Medulla oblongata (tissue), 1 donor: ENCODE measurements at regions not wholly inside any gene's neighbourhood (a gene's known extent, or its start where the extent isn't known, plus 50 kb on each side); places are given as distances from the start of the nearest gene placed in this dataset.
"Not testable (repeated sequence)": the region's sequence is repeated elsewhere in the genome, so short reads cannot be mapped to it uniquely, and the experiment has no call there.

Experiments
- DNase-seq: peaks from one replicate; pipeline ENCODE4 v3.0.0-alpha.2; 2015; ENCODE audit errors: extremely low spot score

DNA sequence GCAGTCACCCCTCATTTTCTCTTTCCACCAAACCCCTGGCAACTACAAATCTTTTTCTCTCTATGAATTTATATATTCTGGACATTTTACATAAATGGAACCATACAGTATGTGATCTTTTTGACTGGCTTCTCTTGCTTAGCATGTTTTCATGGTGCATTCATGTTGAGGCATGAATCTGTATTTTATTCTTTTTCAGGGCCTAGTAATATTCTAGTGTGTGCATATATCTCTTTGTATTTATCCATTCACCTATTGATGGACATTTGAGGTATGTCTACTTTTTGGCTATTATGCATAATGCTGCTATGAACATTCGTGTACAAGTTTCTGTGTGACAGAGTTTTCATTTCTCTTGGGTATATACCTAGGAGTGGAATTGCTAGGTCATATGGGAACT is 78.2 kb downstream of the HACD1 start:
- no peak for DNase-seq

DNA sequence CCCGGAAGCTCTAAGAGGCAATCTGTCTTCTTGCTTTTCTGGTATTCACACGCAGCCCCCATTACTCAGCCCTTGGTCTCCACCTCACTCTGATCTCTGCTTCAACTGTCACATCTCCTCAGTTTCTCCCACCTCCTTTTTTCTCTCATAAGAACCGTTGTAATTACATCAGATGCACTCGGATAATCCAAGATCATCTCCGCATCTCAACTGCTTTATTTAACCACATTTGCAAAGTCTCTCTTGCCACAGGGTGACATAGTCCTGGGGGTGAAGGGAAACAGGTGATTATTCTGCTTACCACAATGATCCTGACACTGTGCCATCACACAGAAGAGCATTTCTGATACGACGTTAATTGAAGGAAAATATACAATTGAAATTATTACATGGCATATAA is 79.9 kb downstream of the HACD1 start:
- no peak for DNase-seq

DNA sequence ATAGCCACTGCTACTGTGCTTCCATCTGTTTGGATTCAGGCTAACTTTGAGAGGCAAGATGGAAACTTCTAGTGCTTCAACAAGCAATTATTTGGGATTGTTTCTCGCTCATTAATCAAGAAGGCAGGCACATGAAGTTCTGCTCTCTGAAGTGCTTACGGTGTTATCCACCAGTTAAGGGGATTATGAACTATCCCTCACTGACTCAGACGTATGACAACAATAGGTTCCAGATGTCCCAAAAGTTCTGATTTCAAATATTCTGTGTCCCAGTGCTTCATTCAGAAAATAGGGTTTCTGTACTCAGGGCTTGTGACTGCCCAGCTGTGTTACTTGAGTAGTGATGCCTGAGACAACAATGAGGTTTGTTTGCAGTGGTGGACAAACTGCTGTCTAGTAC is 81.0 kb downstream of the HACD1 start:
- DNase-seq = no peak

DNA sequence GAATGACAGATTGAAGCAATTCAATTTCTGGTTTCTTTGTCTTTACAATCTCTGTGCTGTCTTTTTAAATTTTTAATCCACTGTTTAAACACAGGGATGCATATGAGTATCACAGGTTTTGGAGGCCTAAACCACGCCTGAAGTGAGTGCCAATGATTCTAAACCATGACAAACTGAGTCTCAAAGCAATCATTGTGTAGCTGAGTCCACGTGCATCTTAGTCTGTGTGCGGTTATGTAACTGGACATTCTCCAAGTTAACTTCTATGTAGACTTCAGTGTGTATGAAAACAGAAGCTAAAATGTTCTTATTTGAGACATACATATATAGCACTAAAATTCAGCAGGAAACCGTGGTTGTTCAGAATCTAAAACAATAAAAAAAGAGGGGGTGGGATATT is 79.3 kb upstream of the ST8SIA6 start:
- peak; percentile 15 for DNase-seq

DNA sequence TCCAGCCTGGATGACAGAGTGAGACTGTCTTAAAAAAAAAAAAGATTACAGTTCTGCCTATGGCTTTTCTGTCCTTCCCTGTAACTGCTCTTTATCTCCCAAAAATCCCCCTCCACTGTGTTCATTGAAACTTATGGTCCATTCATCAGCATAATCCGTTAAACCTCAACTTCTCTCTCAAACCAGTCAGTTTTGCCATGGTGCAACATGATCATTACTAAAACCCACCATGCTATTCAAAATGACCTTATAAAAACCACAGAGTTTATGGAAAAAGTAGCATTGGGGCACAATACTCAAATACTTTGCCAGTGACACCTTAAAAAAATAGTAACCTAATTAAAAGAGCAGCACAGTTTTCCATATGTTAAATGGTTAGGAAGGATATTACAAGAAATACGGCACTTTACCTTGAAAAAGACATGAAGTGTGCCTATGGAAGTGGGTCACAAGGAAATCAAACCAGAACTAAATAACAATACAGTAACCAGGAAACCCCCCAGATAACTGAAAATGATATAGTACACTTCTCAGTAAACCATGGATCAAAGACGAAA is 74.0 kb upstream of the ST8SIA6 start:
- no peak for DNase-seq

DNA sequence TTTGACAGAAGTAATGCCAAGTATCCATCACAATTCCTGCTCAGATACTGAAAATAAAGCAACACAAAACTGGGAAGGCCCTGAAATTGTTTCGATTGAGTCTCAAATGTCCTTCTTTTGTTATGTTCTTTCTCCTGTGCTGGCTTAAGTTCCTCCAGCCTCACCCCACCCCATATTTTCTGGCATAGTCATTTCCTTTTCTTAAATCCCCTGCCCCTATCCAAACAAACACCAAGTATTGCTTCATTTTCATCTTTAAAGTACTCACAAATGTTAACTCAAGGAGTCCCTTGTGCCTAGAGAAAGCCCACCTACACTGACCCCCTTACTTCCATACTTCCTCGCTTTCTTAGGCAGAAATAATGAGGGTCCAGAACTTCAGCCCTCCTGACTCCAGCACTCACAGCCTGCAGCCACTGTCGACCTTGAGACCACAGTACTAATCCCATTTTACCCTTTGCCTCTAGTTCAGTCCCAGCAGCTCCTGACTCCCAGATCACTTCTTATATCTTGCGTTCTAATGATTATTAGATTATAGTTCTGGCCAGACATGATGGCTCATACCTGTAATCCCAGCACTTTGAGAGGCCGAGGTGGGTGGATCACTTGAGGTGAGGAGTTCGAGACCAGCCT is 73.2 kb upstream of the ST8SIA6 start:
- DNase-seq = no peak

DNA sequence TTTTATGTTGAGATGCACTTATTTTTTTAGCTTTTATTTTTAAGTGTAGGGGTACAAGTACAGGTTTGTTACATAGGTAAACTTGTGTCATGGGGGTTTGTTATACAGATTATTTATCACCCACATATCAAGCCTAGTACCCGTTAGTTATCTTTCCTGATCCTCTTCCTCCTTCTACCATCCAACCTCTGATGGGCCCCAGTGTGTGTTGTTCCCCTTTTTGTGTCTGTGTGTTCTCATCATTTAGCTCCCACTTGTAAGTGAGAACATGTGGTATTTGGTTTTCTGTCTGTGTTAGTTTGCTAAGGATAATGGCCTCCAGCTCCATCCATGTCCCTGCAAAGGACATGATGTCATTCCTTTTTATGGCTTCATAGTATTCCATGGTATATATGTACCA is 72.2 kb upstream of the ST8SIA6 start:
- DNase-seq = not testable (repeated sequence)

DNA sequence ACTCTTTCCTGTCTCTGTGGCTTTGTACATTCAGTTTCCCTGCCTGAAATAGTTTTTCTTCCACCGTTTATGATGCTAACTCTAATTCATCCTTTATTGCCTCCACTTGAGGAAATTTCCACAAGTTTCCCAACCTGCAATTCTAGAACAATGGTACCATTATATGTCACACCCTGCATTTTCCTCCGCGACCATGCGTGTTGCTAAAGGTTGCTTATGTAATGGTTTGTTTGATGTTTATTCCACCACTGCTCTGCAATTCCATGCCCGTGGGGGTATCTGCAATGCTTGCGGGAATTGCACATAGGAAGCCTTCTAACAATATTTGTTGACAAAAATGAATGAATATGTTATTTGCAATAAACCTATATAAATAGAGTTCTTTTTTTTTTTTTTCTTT is 69.5 kb upstream of the ST8SIA6 start:
- DNase-seq = no peak

DNA sequence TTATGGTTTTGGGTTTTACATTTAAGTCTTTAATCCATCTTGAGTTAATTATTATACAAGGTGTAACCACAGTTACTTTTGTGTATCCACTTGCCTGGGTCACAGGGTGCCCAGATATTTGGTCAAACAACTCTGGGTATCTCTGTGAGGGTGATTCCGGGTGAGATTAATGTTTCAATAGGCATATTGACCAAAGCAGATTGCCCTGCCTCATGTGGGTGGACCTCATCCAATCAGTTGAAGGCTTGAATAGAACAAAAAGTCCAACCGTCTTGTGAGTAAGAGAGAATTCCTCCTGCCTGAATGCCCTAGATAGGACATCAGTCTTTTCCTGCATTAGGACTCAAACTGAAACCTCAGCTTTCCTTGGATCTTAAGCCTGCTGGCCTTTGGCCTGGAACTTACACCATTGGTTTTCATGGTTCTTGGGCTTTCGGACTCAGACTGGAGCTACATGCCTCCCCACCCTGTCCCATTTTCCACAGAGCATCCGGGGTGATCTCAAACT is 68.9 kb upstream of the ST8SIA6 start:
- no peak for DNase-seq

DNA sequence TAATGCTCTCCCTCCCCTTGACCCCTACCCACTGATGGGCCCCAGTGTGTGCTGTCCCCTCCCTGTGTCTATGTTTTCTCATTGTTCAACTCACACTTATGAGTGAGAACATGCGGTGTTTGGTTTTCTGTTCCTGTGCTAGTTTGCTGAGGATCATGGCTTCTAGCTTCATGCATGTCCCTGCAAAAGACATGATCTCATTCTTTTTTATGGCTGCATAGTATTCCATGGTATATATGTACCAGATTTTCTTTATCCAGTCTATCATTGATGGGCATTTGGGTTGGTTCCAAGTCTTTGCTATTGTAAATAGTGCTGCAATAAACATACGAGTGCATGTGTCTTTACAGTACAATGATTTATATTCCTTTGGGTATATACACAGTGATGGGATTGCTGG is 67.9 kb upstream of the ST8SIA6 start:
- not testable (repeated sequence) for DNase-seq

DNA sequence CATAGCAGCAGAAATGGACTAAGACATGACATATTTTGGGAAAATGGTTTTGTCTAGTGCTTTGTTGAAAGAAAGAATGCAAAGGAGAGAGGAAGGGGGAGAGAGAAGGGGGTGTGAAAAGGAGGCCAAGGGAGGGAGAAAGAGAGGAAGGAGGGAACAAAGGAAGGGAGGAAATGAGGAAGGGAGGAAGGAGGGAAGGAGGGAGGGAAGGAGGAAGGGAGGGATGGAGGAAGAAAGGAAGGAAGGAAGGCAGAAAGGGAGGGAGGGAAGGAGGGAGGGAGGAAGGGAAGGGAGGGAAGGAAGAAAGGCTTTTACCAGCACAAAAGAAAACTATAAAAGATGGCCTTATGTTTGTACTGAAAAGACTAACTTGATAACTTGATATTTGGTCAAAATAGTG is 65.1 kb upstream of the ST8SIA6 start:
- no peak for DNase-seq

DNA sequence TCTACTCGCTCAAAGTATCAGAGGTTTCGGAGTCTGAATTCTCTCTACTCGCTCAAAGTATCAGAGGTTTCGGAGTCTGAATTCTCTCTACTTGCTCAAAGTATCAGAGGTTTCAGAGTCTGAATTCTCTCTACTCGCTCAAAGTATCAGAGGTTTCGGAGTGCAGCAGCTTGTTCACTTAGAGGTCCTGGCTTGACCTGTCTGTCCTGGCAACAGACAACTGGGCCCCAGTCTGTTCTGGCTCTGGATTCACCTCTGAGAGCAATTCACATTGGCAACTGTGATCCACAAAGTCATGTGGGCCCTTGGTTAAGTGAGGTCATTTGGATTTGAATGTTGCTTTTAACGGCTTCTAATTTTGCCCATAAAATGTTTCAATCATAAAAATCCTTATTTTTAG is 63.9 kb upstream of the ST8SIA6 start:
- no peak for DNase-seq

DNA sequence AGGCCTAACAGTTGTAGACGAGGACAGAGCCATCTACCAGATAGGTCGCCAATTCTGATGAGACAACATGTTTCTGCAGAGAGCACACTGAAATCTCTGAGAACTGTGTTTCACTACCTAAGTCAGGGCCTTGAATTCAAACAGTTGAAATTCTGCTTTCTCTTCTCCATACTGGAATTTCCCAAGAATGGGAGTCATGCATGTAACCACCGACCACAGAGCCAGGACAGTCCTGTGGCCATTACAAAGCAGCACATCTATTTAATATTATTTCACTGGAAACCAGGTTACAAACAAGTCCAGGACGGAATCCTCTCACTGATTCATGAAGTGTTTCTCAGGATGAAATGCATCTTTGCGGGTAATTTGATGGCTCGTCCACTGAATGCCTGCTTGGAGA is 62.0 kb upstream of the ST8SIA6 start:
- DNase-seq = no peak

DNA sequence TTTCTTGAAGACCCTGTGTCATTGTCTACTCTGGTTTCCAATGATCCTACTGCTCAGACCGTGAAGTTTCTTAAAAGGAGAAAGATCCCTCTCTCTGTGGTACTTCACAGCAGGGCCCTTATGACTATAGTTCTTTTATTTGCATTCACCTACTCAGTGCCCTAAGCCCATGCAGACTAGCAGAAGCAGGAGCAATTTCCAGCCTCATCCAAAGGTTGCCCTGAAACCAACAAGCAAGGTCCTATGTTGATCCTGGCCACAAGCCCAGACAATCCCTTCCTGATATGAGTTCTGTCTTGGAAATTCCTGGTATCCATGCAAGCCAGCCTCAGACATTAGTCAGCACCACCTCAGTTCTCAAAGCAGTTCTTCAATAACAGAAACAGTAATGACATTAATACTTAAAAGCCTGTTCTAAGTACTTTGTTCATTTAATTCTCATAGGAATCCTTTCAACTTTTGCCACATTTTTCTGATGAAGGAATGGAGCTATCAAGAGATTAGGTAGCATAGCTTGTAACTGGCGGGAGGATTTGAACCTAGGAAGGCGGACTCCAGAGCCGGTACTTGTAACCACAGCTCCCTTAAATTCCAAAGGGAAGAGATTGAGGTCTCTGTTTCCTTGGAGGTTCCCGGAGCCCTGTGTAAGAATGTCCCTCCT is 58.1 kb upstream of the ST8SIA6 start:
- DNase-seq = no peak

DNA sequence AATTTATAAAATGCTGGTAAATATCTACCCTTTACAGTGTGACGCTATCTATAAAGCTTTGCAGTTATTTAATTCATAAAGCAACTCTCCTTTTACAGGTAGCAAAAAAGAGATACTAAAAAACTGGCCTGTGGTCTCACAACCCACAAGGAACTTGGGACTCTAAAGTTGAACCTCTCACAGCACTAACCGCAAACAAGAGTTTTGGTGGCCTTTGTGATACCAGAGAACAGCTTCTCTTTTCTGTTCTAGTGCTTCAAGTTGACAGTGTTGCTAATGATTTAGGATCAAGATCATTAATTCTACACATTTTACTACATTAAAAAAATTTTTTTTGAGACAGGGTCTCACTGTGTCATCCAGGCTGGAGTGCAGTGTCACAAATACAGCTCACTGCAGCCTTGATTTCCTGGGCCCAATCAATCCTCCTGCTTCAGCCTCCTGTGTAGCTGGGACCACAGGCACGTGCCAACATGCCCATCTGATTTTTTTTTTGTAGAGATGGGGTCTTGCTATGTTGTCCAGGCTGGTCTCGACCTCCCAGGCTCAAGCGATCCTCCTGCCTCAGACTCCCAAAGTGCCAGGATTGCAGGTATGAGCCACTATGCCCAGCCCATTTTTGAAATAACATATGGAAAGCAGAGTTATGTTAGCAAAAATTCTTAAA is 56.0 kb upstream of the ST8SIA6 start:
- no peak for DNase-seq

DNA sequence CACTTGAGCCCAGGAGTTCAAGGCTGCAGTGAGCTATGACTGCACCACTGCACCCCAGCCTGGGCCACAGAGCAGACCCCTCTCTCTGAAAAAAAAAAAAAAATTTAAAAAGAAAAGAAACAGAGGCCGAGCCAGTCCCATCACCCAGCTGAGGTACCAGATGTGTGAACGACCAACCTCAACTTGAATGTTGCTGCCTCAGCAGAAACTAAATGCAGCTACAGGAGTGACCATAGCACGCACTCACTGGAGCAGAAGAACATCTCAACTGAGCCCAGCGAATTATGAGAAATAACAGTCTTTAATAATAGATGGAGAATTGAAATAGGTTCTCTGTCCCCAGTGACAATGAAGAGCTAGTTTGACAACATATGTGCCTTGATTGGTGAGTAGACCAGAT is 53.1 kb upstream of the ST8SIA6 start:
- no peak for DNase-seq

DNA sequence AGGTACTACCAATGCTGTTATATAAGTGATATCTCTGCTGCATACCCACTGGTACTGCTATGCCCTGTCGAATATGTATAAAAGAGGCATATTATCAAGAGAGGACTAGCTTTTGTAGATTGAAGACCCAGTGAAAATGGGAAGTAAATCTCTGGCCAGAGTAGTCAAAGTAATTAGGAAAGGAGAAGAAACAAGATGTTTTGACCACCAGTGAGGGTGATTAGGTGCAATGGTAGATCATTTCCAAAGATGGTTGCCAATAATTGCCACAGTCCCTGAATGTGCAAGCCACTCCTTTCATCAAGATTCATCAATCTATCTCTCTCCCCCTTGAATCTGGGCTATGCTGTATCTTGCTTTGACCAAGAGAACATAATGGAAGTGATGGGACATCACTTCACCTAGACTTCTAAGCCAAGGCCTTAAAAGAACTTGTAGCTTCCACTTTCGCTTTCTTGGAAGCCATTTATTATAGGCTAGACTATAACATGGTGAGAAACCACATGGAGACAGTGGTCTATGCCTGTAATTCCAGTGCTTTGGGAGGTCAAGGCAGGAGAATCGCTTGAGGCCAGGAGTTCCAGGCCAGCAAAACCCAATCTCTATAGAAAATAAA is 52.6 kb upstream of the ST8SIA6 start:
- no peak for DNase-seq

DNA sequence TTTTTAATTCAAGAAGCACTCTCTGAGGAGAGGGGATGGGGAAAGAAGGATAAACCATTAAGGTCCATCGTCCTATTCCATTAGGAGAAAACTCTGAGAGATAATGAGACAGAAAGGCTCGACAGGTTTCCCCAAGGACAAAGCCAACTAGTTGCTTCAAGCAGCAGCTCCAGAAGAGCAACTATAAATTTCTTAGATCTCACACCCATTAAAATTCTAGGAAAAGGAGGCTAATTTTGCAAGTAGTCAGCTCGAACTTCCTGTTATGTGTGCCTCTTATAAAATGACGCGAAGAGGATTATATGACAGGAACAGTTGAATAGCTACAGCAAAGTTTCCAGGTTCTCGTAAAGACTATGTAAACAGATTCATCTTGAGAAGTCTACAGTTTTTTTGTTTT is 52.0 kb upstream of the ST8SIA6 start:
- no peak for DNase-seq

DNA sequence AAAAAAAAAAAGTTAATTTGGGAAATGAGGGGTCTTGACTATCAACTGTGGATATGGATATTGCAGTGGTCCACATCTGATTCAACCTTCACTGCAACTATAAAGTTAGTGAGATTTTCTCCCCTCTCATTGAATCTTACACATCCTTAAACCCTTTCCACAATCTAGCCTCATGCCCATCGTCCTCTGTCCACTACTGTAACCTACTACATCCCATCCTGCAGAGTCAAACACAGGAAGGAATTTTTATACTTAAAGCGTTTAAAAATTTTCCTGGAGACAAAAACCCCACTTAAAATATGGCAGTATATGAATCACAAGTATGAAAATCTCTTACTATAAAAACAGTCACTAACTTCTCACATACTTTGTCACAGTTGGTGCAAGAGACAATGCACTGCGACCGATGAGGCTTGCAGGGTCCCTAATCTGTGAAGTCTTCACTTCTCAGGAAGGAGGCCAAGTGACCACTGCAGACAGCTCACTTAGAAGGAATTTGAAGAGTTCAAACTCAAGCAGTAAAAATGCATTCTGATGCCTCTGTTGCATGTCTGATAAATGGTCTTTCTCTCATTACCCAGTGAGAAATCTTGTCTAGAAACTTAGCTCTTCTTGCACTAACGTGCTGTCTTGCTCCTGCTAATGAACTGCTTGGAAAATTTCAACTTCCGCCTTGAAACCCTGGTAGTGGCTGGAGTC is 50.3 kb upstream of the ST8SIA6 start:
- DNase-seq = no peak
